ENCODE measurements at regions not wholly inside any gene's neighbourhood (a gene's known extent, or its start where the extent isn't known, plus 50 kb on each side); places are given as distances from the start of the nearest gene placed in this dataset.
"Not testable (repeated sequence)": the region's sequence is repeated elsewhere in the genome, so short reads cannot be mapped to it uniquely, and the experiment has no call there.

DNA sequence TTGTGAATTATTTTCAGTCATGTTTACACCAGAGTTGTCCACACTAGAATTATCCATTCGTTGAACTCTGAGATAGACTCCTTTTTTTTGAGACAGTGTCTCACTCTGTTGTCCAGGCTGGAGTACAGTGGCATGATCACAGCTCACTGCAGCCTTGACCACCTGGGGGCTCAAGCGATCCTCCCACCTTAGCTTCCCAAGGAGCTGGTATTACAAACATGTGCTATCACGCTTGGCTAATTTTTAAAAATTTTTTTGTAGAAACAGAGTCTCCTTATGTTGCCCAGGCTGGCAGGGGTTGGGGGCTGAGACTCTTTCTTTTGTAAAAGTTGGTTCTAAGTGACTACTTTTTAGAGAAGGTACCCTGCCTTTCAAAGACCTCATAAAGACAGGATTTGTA lies 2887.2 kb downstream of the RPIA start:
- TF ChIP-seq, protein P1, sequence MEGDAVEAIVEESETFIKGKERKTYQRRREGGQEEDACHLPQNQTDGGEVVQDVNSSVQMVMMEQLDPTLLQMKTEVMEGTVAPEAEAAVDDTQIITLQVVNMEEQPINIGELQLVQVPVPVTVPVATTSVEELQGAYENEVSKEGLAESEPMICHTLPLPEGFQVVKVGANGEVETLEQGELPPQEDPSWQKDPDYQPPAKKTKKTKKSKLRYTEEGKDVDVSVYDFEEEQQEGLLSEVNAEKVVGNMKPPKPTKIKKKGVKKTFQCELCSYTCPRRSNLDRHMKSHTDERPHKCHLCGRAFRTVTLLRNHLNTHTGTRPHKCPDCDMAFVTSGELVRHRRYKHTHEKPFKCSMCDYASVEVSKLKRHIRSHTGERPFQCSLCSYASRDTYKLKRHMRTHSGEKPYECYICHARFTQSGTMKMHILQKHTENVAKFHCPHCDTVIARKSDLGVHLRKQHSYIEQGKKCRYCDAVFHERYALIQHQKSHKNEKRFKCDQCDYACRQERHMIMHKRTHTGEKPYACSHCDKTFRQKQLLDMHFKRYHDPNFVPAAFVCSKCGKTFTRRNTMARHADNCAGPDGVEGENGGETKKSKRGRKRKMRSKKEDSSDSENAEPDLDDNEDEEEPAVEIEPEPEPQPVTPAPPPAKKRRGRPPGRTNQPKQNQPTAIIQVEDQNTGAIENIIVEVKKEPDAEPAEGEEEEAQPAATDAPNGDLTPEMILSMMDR (conservative IDR thresholded peaks at IDR 0.05; ENCODE audit: low read depth in 2 of 2) = not testable (repeated sequence)
- TF ChIP-seq EZH2phosphoT487 (IDR thresholded peaks at IDR 0.05; ENCODE audit: unreplicated experiment); EZH2 (IDR thresholded peaks at IDR 0.05; ENCODE audit: low read depth, unreplicated experiment); POLR2AphosphoS5 (IDR thresholded peaks at IDR 0.05; ENCODE audit: low read depth); ZNF331 (CRISPR knock-in tag; IDR thresholded peaks at IDR 0.05; ENCODE audit: low read depth); JUNB (IDR thresholded peaks at IDR 0.05; ENCODE audit: unreplicated experiment): not testable (repeated sequence)
- TF ChIP-seq, protein P2, sequence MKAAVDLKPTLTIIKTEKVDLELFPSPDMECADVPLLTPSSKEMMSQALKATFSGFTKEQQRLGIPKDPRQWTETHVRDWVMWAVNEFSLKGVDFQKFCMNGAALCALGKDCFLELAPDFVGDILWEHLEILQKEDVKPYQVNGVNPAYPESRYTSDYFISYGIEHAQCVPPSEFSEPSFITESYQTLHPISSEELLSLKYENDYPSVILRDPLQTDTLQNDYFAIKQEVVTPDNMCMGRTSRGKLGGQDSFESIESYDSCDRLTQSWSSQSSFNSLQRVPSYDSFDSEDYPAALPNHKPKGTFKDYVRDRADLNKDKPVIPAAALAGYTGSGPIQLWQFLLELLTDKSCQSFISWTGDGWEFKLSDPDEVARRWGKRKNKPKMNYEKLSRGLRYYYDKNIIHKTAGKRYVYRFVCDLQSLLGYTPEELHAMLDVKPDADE (IDR thresholded peaks at IDR 0.05) = not testable (repeated sequence)
- TF ChIP-seq, protein P3, sequence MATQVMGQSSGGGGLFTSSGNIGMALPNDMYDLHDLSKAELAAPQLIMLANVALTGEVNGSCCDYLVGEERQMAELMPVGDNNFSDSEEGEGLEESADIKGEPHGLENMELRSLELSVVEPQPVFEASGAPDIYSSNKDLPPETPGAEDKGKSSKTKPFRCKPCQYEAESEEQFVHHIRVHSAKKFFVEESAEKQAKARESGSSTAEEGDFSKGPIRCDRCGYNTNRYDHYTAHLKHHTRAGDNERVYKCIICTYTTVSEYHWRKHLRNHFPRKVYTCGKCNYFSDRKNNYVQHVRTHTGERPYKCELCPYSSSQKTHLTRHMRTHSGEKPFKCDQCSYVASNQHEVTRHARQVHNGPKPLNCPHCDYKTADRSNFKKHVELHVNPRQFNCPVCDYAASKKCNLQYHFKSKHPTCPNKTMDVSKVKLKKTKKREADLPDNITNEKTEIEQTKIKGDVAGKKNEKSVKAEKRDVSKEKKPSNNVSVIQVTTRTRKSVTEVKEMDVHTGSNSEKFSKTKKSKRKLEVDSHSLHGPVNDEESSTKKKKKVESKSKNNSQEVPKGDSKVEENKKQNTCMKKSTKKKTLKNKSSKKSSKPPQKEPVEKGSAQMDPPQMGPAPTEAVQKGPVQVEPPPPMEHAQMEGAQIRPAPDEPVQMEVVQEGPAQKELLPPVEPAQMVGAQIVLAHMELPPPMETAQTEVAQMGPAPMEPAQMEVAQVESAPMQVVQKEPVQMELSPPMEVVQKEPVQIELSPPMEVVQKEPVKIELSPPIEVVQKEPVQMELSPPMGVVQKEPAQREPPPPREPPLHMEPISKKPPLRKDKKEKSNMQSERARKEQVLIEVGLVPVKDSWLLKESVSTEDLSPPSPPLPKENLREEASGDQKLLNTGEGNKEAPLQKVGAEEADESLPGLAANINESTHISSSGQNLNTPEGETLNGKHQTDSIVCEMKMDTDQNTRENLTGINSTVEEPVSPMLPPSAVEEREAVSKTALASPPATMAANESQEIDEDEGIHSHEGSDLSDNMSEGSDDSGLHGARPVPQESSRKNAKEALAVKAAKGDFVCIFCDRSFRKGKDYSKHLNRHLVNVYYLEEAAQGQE (IDR thresholded peaks at IDR 0.05; ENCODE audit: unreplicated experiment) = not testable (repeated sequence)

Data from GM23338 (cell line).